Calu3 (cell line): ENCODE measurements at regions not wholly inside any gene's neighbourhood (a gene's known extent, or its start where the extent isn't known, plus 50 kb on each side); places are given as distances from the start of the nearest gene placed in this dataset.

Experiments used
- BruUV-seq: library from RNA; stranded (reverse); fragments of 400-500 nt; replicated peaks from 2 replicates; lab custom pipeline; 2021; lab: Mats Ljungman, UMichigan
- CTCF ChIA-PET: fragments of 300-600 bp; sonication (Branson Sonifier 250); formaldehyde crosslinking; loops from one replicate; lab custom pipeline; 2022; ENCODE audit warnings: antibody characterized with exemption; lab: Charles Lee
- DNase-seq: peaks from one replicate; pipeline ENCODE4 v3.0.0; 2022
- H3K27ac Mint-ChIP-seq: one replicate; pipeline ENCODE4 v1.8.0; 2022; ENCODE audit warnings: mixed read lengths; ENCODE audit not compliant: unreplicated experiment
- H3K27me3 Mint-ChIP-seq: one replicate; pipeline ENCODE4 v1.8.0; 2022; ENCODE audit warnings: mixed read lengths; ENCODE audit not compliant: unreplicated experiment
- H3K36me3 Mint-ChIP-seq: one replicate; pipeline ENCODE4 v1.8.0; 2022; ENCODE audit warnings: mild to moderate bottlenecking, moderate library complexity, mixed read lengths; ENCODE audit not compliant: insufficient read depth, unreplicated experiment
- H3K4me1 Mint-ChIP-seq: one replicate; pipeline ENCODE4 v1.8.0; 2022; ENCODE audit warnings: mild to moderate bottlenecking, low read depth, mixed read lengths; ENCODE audit not compliant: unreplicated experiment
- H3K4me3 Mint-ChIP-seq: one replicate; pipeline ENCODE4 v1.8.0; 2022; ENCODE audit warnings: mild to moderate bottlenecking, low read depth, moderate library complexity, mixed read lengths; ENCODE audit not compliant: unreplicated experiment
- H3K9me3 Mint-ChIP-seq: one replicate; pipeline ENCODE4 v1.8.0; 2022; ENCODE audit warnings: low read depth, mixed read lengths; ENCODE audit not compliant: unreplicated experiment
- CTCF ChIP-seq: fragments of 200-600 bp; IDR thresholded peaks from one replicate; pipeline ENCODE4 v1.8.0; 2022; ENCODE audit warnings: antibody characterized with exemption; ENCODE audit not compliant: unreplicated experiment
- intact Hi-C: fragments of 100-400 bp; cut with micrococcal nuclease; formaldehyde crosslinking; loops from one replicate; pipeline ENCODE4 v1.10.0; 2022; ENCODE audit not compliant: unreplicated experiment

GRCh38 chr18:30492552-30493129, 549.9 kb downstream of the DSC3 start:
- Mint-ChIP-seq H3K9me3 (no peaks in the 10 kb centered on the region), H3K36me3 (no peaks in the 10 kb centered on the region), H3K27me3 (no peaks in the 10 kb centered on the region), H3K4me3 (no peak overlapping the region), H3K4me1 (no peaks in the 10 kb centered on the region), H3K27ac (no peak overlapping the region)
- intact Hi-C loops, result no loop called here
- CTCF ChIA-PET, result no interaction called here
- TF ChIP-seq CTCF, result no peak
- BruUV-seq, result no TSS peak
- no peak for DNase-seq

GRCh38 chr18:30491815-30492551, 550.6 kb downstream of the DSC3 start:
- CTCF ChIA-PET, result no interaction called here
- H3K4me3 Mint-ChIP-seq, result no peak overlapping the region
- H3K27me3 Mint-ChIP-seq, result no peaks in the 10 kb centered on the region
- no peak for DNase-seq
- TF ChIP-seq CTCF, result no peak
- no peaks in the 10 kb centered on the region for H3K36me3 Mint-ChIP-seq
- intact Hi-C loops, result no loop called here
- no peaks in the 10 kb centered on the region for H3K4me1 Mint-ChIP-seq
- no peak overlapping the region for H3K27ac Mint-ChIP-seq
- no peaks in the 10 kb centered on the region for H3K9me3 Mint-ChIP-seq
- no TSS peak for BruUV-seq

- H3K27me3 Mint-ChIP-seq, result no peaks in the 10 kb centered on the region
- H3K4me1 Mint-ChIP-seq, result no peaks in the 10 kb centered on the region
- no peak overlapping the region for H3K27ac Mint-ChIP-seq
- intact Hi-C loops, result no loop called here
- CTCF ChIA-PET, result no interaction called here
- no TSS peak for BruUV-seq
- DNase-seq, result no peak
- no peaks in the 10 kb centered on the region for H3K9me3 Mint-ChIP-seq
- H3K4me3 Mint-ChIP-seq, result no peak overlapping the region
- H3K36me3 Mint-ChIP-seq, result no peaks in the 10 kb centered on the region
- TF ChIP-seq CTCF, result no peak
Observed at GRCh38 chr18:30489890-30490643, 552.5 kb downstream of the DSC3 start.

GRCh38 chr18:30487962-30488361, 554.6 kb downstream of the DSC3 start:
- H3K27me3 Mint-ChIP-seq, result no peaks in the 10 kb centered on the region
- H3K9me3 Mint-ChIP-seq, result no peaks in the 10 kb centered on the region
- CTCF ChIA-PET, result interaction anchor here (1.4 kb wide), 1 partner anchor 8 kb away, joined by 3 read pairs; no protein-coding TSS in a partner anchor
- H3K4me1 Mint-ChIP-seq, result no peaks in the 10 kb centered on the region
- H3K27ac Mint-ChIP-seq, result no peak overlapping the region
- H3K36me3 Mint-ChIP-seq, result no peaks in the 10 kb centered on the region
- no peak for TF ChIP-seq CTCF
- H3K4me3 Mint-ChIP-seq, result no peak overlapping the region
- intact Hi-C loops, result no loop called here
- no TSS peak for BruUV-seq
- DNase-seq, result no peak
